ENCODE measurements at regions not wholly inside any gene's neighbourhood (a gene's known extent, or its start where the extent isn't known, plus 50 kb on each side); places are given as distances from the start of the nearest gene placed in this dataset.

- Histone ChIP-seq H3K36me3 (ENCODE audit: control insufficient read depth in 2 of 4, insufficient read depth in 4 of 4, low read length in 3 of 4) (no peaks in the 10 kb centered on the region), H4K8ac (ENCODE audit: extremely low read depth, insufficient read depth, low read length) (no peak overlapping the region), H2BK12ac (ENCODE audit: low read depth, low read length) (no peak overlapping the region), H3K14ac (ENCODE audit: insufficient read length) (no peak overlapping the region), H2BK120ac (replicated peaks; ENCODE audit: low read depth, low read length) (no peak overlapping the region), H4K91ac (replicated peaks; ENCODE audit: insufficient read length, low read length) (no peak overlapping the region), H4K5ac (ENCODE audit: insufficient read length, low read depth, low read length) (no peak overlapping the region), H4K20me1 (replicated peaks in 1 of 2; ENCODE audit: control insufficient read depth in 1 of 2, insufficient read depth in 2 of 2, low read length in 2 of 2) (no peaks in the 10 kb centered on the region), H3K27ac (ENCODE audit: low read depth, low read length) (no peak overlapping the region), H2AFZ (ENCODE audit: low read length) (no peak overlapping the region), H2BK15ac (ENCODE audit: low read length) (no peak overlapping the region), H2AK5ac (ENCODE audit: low read depth, low read length) (no peak overlapping the region), H3K18ac (ENCODE audit: extremely low read depth, low read length) (no peak overlapping the region), H3K4me2 (ENCODE audit: insufficient read depth in 1 of 2, low read depth in 2 of 2, low read length in 2 of 2) (no peak overlapping the region), H3K4me3 (ENCODE audit: extremely low read depth in 1 of 4, insufficient read depth in 2 of 4, low read depth in 3 of 4, low read length in 4 of 4) (no peak overlapping the region), H2BK5ac (ENCODE audit: low read depth, low read length) (no peak overlapping the region), H3K9me3 (ENCODE audit: insufficient read depth in 2 of 2, low read depth in 1 of 2, low read length in 1 of 2) (no peaks in the 10 kb centered on the region), H3K56ac (replicated peaks; ENCODE audit: insufficient read length, low read depth, low read length) (no peak overlapping the region), H3K23me2 (ENCODE audit: low read depth, low read length) (no peaks in the 10 kb centered on the region), H3K4me1 (replicated peaks in 1 of 4; ENCODE audit: control insufficient read depth in 3 of 4, insufficient read depth in 4 of 4, low read length in 3 of 4) (no peaks in the 10 kb centered on the region), H3K23ac (ENCODE audit: insufficient read length) (no peak overlapping the region), H3K27me3 (replicated peaks in 1 of 4; ENCODE audit: control insufficient read depth in 3 of 4, extremely low read depth in 1 of 4, insufficient read depth in 3 of 4, low read length in 3 of 4) (no peaks in the 10 kb centered on the region), H2BK20ac (ENCODE audit: low read length) (no peak overlapping the region), H3K4ac (replicated peaks; ENCODE audit: insufficient read length, low read depth, low read length) (no peak overlapping the region), H3K9ac (replicated peaks in 1 of 4; ENCODE audit: extremely low read depth in 1 of 4, low read depth in 3 of 4, low read length in 3 of 4) (no peak overlapping the region), H3K79me2 (ENCODE audit: control insufficient read depth in 1 of 2, insufficient read depth in 2 of 2, low read length in 2 of 2) (no peaks in the 10 kb centered on the region), H3K79me1 (ENCODE audit: low read depth, low read length) (no peaks in the 10 kb centered on the region)
- ChIA-PET POLR2A (ENCODE audit: partially characterized antibody) (no interaction called here), CTCF (ENCODE audit: partially characterized antibody) (interaction anchor here (0.9 to 1.7 kb wide), 4 partner anchors 12 to 911 kb away, joined by 3 to 6 read pairs (median 4); no protein-coding TSS in a partner anchor)
- TF ChIP-seq BCL11A (IDR thresholded peaks at IDR 0.05; ENCODE audit: low read depth in 2 of 2, low read length in 2 of 2) = no peak
- TF ChIP-seq GTF2F1 (IDR thresholded peaks at IDR 0.05; ENCODE audit: borderline replicate concordance, low read depth, low read length) = no peak
- TF ChIP-seq TBP (IDR thresholded peaks at IDR 0.05; ENCODE audit: low read depth, low read length) = no peak
- TF ChIP-seq CTBP2 (IDR thresholded peaks at IDR 0.05; ENCODE audit: borderline replicate concordance, insufficient read depth, insufficient read length, low read length) = no peak
- no peak for TF ChIP-seq SP1 (IDR thresholded peaks at IDR 0.05; ENCODE audit: low read depth, low read length)
- TF ChIP-seq SAP30 (IDR thresholded peaks at IDR 0.05; ENCODE audit: insufficient read depth, insufficient replicate concordance, low read length) = no peak
- no peak for TF ChIP-seq POU5F1 (IDR thresholded peaks at IDR 0.05; ENCODE audit: low read depth, low read length)
- no peak for TF ChIP-seq EGR1 (IDR thresholded peaks at IDR 0.05; ENCODE audit: borderline replicate concordance, low read depth, low read length)
- TF ChIP-seq TCF12 (IDR thresholded peaks at IDR 0.05; ENCODE audit: low read depth, low read length) = no peak
- TF ChIP-seq CREB1 (IDR thresholded peaks at IDR 0.05) = no peak
- TF ChIP-seq NANOG (IDR thresholded peaks at IDR 0.05; ENCODE audit: insufficient read depth, low read depth, low read length, poor library complexity, severe bottlenecking) = no peak
- no peak for TF ChIP-seq SRF (IDR thresholded peaks at IDR 0.05; ENCODE audit: low read depth, low read length)
- no peak for TF ChIP-seq RAD21 (IDR thresholded peaks at IDR 0.05 in 1 of 2, conservative IDR thresholded peaks at IDR 0.05 in 1 of 2; ENCODE audit: low read depth in 2 of 2, low read length in 2 of 2)
- 79% methylated on average over 6 of the region's 6 CpGs; no CpG with 5 or more reads in 1 of the 2 experiments for WGBS, 2 experiments (ENCODE audit: extremely low coverage in 1 of 2, insufficient coverage in 1 of 2, insufficient read length in 1 of 2, insufficient replicate concordance in 2 of 2, low coverage in 1 of 2, low lambda C conversion rate in 2 of 2, missing lambda C conversion rate in 1 of 2)
- no peak for FAIRE-seq
- no peak for DNase-seq (ENCODE audit: low read depth in 1 of 2, low spot score in 2 of 2)
These were observed 613.2 kb upstream of the KLF12 start for GRCh38 chr13:74747186-74747955.
